ENCODE measurements at regions not wholly inside any gene's neighbourhood (a gene's known extent, or its start where the extent isn't known, plus 50 kb on each side); places are given as distances from the start of the nearest gene placed in this dataset.

DNA sequence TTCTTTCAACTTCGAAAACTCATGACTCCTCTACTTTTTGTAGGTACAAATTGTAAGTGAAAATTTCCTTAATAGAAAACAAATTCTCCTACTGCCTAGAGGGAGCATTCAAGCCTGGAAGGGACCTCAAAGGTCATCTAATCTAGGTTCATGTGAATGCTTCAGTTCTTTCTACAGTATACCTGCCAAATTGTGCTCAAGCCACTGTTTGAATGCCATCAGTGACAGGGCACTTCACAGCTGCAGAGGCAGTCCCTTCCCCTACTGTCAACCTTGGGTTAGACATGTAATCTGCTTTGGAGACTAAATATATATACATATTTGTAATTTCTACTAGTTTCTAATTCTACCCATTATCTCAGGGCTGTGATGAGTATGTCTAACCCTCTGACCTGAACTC, 681.3 kb upstream of the CDH2 start:
- TF ChIP-seq CTCF (conservative IDR thresholded peaks at IDR 0.05; ENCODE audit: low read depth, low read length), result no peak
- DNase-seq (ENCODE audit: low read depth), result no peak
- H3K4me3 ChIP-seq (ENCODE audit: low read depth, low read length), result no peak overlapping the region

DNA sequence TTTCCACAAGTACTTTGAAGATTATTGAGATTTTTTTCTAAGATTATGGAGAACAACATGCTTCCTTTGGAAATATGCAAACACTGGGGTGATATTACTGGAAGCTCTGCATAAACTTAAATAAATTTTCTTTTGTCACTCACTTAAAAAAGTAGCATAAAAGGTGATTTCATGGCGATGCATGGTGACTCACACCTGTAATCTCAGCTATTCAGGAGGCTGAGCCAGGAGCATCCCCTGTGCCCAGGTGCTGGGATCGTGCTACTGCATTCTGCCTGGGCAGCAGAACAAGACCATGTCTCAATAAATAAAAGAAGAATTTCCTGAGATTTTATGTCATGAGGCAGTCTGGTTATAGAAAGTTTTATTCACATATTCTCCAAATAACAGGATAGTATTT, 679.1 kb upstream of the CDH2 start:
- no peak overlapping the region for H3K4me3 ChIP-seq (ENCODE audit: low read depth, low read length)
- DNase-seq (ENCODE audit: low read depth), result no peak
- TF ChIP-seq CTCF (conservative IDR thresholded peaks at IDR 0.05; ENCODE audit: low read depth, low read length), result no peak

DNA sequence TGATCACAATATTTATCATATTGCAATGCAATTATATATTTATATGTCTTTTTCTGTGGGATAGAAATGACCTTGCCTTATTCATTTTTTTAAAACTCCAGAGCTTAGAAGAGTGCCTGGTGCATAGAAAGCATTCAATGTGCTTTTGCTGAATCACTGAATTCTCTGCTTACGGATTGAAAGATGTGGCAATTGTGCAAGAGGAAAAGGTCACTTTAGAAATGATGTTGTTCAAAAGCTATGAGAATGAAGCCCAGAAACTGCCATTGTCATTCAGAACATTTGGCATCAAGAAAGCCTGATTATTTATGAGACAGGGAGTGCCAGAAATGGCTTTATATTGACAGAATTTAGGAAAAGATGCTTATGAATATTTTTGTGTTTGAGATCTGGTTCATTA, 678.6 kb upstream of the CDH2 start:
- DNase-seq (ENCODE audit: low read depth), result no peak
- no peak for TF ChIP-seq CTCF (conservative IDR thresholded peaks at IDR 0.05; ENCODE audit: low read depth, low read length)
- H3K4me3 ChIP-seq (ENCODE audit: low read depth, low read length), result no peak overlapping the region

DNA sequence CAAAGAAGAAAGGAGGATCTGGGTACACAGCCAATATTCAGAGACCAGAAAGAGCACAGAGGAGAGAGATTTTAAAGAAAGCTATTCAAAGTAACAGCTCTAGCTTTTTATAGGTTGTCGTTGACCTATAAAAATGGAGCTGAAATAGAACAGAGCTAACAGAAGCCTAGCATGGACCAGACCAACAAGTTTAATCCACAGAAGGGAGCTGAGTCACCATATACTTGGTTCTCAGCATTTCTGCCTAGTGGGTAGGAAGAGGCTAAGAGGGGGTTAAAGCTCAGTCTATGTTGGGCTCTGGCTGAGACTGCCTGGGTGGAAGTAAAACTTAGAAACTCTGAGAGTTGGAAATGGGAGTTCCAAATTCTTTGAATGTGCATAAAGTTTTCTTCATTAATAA, 678.0 kb upstream of the CDH2 start:
- DNase-seq (ENCODE audit: low read depth), result no peak
- TF ChIP-seq CTCF (conservative IDR thresholded peaks at IDR 0.05; ENCODE audit: low read depth, low read length), result no peak
- H3K4me3 ChIP-seq (ENCODE audit: low read depth, low read length), result no peak overlapping the region

- no peak for TF ChIP-seq CTCF (conservative IDR thresholded peaks at IDR 0.05; ENCODE audit: low read depth, low read length)
- no peak overlapping the region for H3K4me3 ChIP-seq (ENCODE audit: low read depth, low read length)
- no peak for DNase-seq (ENCODE audit: low read depth)
Measured at GRCh38 chr18:28846958-28847357, 670.0 kb upstream of the CDH2 start.

DNA sequence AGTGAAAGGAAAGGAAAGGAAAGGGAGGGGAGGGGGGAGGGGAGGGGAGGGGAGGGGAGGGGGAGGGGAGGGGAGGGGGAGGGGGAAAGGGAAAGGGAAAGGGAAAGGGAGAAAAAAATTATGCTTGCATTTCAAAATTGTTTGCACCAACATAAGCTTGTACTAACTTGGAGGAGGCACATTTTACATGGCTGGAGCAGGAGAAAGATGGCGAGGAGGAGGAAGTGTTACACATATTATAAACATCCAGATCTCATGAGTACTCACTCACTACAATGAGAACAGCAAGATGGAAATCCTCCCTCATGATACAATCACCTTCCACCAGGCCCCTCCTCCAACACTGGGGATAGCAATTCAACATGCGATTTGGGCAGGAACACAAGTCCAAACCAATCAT, 660.2 kb upstream of the CDH2 start:
- DNase-seq (ENCODE audit: low read depth), result no peak
- H3K4me3 ChIP-seq (ENCODE audit: low read depth, low read length), result no peak overlapping the region
- no peak for TF ChIP-seq CTCF (conservative IDR thresholded peaks at IDR 0.05; ENCODE audit: low read depth, low read length)

DNA sequence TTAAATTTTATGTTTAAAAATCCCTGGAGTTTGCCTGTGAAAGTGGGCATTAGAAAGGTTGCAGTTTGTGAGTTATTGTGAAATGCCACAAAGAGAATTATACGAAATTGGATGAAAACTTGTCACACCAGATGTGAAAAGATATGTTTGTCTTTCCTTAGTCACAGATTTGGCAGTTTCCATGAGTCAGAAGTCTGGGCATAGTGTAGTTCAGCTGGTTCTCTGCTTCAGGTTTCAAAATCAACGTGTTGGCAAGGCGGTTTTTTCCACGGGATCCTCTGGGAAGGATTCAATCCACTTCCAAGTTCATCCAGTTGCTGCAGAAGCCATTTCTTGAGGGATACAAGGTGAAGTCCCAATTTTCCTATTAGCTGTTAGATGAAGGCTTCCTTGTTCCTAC, 658.0 kb upstream of the CDH2 start:
- no peak overlapping the region for H3K4me3 ChIP-seq (ENCODE audit: low read depth, low read length)
- no peak for TF ChIP-seq CTCF (conservative IDR thresholded peaks at IDR 0.05; ENCODE audit: low read depth, low read length)
- no peak for DNase-seq (ENCODE audit: low read depth)
